HG02938 (cell line): ENCODE measurements at regions not wholly inside any gene's neighbourhood (a gene's known extent, or its start where the extent isn't known, plus 50 kb on each side); places are given as distances from the start of the nearest gene placed in this dataset.
"Not testable (repeated sequence)": the region's sequence is repeated elsewhere in the genome, so short reads cannot be mapped to it uniquely, and the experiment has no call there.

Experiments
- ATAC-seq: cut with Tn5 transposase; IDR thresholded peaks from one replicate; pipeline ENCODE4 v1.9.1; 2021; ENCODE audit warnings: mild to moderate bottlenecking, moderate library complexity; ENCODE audit not compliant: unreplicated experiment

DNA sequence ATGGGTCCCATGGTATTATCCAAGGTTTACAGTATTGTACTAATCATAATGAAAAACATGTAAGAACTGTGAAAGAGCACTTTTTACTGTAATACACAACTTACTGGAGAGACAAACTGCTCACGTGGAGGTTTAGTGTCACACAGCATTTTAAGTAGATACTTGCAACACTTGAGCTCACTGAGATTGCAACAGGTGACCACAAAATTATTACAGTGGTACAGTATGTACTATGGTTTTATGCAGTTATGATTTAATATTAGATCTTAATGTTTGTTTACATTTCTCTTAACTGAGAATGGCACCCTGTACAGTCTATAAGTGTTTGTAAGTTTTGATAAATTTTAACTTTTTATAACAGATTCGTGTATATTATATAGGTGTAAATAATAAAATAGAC, 118.6 kb upstream of the SKOR2 start:
- ATAC-seq: no peak

DNA sequence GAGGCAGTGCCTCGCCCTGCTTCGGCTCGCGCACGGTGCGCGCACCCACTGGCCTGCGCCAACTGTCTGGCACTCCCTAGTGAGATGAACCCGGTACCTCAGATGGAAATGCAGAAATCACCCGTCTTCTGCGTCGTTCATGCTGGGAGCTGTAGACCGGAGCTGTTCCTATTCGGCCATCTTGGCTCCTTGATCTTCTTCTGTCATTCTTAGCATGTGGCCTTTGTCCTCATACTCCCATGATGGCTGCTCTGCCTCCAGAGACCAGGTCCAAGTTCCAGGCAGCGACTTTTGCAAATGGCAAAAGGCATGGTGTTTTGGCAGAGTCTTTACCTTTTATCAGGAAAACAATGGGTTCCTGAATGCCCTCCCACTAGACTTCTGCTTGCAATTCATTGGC, 102.6 kb upstream of the SKOR2 start:
- ATAC-seq: not testable (repeated sequence)

DNA sequence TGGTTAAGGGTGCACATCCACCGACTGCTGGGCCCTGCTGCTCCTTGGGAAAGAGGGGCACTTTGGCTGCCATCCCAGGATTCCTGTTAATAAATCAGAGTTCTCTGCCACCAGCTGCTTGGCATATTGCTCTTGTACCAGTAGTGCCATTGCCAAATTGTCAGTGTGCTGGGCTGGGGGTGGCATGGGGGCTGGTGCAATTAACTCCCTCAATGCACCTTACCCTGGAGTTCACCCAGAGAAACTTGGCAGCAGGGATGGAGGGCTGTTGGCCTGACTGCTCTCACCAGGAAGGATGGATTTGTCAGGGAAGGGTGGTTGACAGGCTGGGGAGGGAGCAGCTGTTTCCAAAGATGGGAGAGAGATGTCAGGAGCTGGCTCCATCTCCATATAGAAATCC, 94.6 kb upstream of the SKOR2 start:
- ATAC-seq: no peak

DNA sequence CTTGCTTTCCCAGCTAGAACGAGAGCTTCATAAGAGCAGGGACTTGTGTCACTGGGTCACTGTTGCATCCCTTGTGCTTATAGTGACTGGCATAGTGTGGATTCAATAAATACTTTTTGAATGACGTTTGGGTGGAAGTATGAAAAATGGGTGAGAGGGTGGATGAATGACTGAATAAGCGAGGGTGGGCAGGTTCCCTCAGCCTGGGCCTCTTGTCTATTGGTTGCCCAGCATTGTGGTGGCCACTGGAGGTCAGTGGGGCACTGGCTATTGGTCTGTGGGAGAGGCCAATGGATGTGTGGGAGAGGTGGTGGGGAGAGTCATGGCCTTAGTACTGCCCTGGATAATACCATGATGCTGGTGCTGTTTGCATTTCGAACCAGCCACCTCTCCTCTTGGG, 93.8 kb upstream of the SKOR2 start:
- ATAC-seq: no peak

DNA sequence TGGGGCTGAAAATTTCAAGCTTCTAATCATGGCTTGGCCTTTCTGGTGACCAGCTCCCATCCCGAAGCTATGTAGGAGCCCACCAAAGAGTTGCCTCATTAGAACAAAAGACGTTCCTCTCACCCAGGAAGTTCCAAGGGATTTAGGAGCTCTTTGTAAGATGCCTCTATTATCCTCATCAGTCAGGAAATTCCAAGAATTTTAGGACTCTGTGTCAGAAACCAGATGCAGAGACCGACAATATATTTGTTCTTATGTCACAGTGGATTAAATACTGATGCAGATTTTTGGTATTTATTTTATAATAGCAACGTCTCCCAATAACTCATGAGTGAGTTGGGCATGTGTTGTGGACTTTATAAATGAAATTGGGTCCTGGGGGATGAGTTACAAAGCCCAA, 91.8 kb upstream of the SKOR2 start:
- no peak for ATAC-seq

DNA sequence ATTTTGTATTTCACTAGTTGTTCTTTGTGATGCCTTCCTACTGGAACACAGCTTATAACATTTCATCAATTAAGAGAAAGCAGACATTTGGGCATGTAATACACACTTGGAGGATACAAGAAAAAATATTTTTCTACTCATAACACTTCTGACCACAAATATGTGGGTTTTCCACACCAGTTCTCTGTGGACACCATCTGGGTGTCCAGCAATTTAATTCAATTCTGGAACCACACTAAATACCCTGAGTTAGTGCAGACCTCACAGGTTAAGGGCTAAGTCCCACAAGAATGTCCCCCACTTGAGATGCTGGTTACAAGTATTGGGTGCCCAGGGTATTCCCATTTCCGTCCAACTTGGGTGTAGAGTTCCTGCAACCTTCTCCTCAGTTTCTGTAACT, 91.1 kb upstream of the SKOR2 start:
- no peak for ATAC-seq

DNA sequence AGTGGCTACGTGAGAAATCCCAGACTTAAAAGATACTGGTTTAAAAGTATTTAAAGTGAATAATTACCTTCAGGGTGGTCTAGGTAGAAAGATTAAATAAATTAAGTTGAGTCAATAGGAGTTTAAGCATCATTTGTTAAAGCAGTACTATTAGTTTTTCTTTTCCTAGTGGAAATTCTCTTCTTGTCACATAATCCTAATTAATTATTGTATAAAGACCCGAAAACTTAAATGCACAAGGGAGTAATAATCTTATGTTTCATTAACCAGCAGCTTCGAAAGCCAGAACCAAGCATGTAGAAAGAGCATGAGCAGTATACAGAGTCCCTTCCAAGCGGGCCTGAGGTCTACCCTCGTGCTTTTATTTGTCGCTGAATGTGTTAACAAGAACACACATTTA, 90.2 kb upstream of the SKOR2 start:
- no peak for ATAC-seq

DNA sequence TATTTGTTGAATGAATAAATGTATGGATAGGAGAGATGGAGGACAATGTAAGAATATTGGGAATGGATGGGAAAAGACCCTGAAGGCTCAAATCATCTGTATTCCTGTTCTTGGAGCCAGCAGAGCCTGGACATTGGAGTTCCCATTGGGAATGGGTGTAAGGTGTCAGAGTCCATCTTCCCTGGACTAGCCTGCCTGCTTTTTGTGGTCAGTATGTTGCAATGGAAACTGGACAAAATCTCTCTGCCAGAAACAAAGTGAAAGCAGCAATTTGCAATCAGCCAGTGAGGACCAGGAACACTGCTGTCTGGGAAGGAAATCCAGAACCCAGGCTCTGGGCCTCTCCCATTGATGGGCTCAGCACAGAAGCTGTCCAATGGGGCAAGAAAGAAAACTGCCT, 83.5 kb upstream of the SKOR2 start:
- no peak for ATAC-seq

DNA sequence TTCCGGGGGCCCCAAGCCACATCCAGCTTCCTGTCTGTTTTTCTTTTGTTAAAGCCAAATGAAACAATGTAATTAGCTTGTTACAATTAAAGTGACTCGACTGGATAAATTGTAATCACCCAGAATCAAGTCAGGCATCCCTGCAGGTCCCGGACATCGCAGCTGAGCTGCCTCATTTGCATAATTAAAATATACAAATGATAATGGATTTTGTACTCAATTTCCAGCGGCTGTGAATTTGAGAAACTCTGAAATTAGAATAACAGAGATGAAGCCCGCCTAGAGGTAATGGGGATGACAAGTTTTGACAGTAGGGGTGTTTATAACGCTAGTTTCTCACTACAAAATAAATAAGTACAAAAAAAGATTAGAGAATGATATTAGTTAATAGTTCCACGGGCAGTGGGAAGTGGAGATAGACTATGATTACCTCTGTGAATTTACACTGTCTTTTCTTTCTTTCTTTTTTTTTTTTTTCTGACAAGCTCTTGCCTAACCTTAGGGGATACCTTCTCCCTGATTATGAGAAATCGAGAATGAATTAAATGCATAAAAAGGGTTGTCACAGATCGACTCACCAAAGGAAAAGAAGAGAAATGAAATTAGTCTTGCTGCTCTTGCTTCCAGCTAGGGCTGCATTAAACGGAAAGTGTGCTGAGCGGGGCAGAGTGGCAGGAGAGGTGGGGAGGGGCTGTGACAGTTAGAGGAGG, 82.6 kb upstream of the SKOR2 start:
- no peak for ATAC-seq

DNA sequence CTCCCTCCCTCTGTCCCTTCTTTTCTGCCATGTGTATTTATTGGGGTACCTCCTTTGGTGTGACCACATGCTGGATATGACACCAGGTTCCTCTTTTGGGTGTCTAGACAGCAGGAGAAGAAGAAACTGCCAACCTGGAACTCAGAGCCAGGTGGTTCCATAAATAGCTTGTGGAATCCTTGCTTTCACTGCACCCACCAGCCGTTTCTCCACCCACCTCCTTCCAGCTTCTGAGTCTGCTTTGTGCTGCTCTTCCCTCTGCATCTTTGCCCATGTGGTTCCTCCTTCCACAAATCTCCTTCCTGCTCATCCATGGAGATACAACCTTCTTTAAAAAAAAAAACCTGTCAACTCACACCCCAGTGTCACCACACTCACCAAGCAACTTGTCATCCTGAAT, 80.2 kb upstream of the SKOR2 start:
- ATAC-seq: no peak

DNA sequence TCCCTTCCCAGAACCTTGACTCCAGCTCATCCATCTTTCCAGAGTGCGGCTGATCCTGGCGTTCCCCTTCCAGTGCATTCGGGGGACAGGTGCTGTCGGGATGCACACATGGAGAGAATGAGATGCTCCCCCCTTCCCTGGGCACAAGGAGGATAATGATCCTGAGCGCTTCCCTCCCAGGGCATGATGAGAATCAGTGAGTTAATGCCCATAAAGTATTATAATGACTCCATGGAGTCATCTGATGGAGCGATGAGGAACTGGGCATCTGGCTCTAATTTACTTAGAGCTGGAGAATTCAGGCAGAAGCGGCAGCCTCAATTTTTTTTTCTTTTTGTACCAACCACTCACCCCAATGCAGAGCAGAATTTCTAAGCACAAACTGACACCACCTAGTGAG, 79.6 kb upstream of the SKOR2 start:
- no peak for ATAC-seq

DNA sequence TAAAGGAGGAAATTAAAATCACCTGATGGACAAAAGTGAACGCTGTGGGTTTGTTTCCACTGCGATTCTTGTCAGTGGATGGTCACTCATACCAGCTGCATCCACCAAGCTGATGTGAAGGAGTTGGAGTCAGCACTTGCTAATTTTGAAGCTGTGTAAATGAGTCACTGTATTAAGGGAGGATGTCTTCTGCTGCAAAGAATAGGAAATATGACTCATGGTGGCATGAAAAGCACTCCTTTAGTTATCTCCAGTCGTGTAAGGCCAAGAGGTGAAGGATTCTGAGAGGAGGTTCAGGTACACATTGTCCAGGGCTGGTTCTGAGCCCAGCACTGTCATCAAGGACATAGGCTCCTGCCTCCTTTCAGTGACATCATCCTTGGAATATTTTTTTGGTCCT, 71.7 kb upstream of the SKOR2 start:
- ATAC-seq: no peak

DNA sequence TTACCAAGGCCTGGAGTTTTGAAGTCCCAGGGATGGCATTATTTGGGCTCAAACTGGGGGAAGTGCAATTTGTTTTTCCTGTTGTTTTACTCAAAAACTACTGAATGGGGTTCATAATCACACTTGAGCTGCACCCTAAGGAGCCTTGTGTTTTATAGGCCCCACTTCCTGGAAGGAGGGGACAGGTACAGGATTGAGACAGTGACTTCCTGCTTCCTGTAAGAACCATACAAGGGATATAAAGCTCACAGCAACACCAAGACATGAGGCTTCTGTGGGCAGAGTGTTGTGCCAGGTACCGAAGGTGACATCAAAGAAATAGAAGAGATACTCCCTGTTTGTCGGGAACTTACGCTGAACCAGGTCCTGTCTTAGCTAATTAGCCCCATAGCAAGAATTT, 70.4 kb upstream of the SKOR2 start:
- no peak for ATAC-seq

DNA sequence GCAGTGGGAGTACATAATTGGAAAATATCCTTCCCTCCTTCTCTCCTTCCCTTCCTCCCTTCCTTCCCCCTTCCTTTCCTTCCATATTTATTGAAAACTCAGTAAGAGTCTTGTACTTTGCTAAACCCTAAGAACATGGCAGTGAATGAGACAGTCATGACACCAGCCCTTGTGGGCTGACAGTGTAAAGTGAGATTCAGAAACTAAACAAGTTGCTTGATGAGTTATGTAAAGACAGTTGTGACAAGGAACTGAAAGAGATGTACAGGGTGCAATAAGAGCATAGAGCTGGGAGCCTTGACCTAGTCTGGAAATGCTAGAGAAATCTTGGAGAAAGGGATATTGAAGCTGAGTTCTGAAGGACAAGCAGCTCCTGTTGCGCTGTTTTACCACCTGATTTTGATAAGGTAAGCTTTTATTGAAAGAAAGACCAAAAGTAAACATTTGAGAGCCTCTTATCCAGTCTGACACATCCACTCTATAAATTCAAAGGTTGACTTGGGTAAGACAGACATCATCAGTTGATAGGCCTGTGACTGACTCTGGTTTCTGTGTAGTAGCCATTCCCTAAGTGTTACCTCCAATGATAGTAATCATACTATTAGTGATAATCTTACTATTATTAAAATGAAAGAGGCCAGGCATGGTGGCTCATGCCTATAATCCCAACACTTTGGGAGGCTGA, 66.5 kb upstream of the SKOR2 start:
- no peak for ATAC-seq

DNA sequence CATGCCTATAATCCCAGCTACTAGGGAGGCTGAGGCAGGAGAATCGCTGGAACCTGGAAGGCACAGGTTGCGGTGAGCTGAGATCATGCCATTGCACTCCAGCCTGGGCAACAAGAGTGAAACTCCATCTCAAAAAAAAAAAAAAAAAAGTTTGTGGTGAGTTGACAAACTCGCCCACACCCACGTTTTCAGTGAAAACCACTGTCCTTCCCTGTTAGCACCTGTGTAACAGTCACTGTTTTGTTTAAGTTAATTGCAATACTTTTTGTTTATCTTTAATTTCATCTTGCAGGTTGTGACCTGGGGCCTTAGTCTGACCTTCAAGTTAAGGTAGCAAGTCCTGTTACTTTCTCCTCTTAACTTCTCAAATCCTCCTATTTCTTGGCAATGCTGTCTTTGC, 65.5 kb upstream of the SKOR2 start:
- no peak for ATAC-seq

DNA sequence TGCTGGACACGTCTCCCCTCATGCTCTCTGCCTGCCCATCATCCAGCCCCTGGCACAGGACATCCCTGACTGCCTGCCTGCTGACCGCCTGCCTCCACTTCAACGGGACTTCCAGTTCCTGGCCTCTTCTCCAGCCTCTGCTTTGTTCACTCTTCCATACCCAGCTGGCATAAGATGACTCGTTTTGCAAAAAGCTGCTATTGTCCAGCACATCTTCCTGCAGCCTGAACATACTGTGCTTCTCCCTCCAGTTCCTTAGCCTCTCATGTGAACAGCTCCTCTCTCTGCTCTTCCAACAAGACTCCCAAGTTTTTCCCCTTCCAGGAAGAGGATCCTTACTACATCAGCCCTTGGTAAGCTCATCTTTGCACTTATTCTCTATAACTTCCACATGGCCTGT, 62.4 kb upstream of the SKOR2 start:
- ATAC-seq: no peak

DNA sequence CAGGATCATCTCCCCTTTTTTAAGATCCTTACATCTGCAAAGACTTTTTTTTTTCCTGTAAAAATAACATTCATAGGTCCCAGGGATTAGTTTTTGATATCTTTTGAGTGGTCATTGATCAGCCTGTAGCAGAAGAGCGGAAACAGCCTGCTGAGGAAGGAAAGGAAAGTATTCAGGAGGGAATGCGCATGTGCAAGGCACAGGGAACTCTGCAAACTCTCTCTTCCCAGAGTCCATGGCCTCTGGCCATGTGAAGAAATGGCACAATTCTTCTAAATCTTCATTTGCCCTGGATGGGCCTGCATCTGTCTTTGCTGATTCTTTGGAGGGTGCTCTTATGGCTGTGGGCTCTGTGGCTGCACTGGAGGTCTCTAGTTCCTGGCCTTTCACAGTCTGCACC, 60.1 kb upstream of the SKOR2 start:
- ATAC-seq: no peak
